ENCODE measurements at regions not wholly inside any gene's neighbourhood (a gene's known extent, or its start where the extent isn't known, plus 50 kb on each side); places are given as distances from the start of the nearest gene placed in this dataset.

DNA sequence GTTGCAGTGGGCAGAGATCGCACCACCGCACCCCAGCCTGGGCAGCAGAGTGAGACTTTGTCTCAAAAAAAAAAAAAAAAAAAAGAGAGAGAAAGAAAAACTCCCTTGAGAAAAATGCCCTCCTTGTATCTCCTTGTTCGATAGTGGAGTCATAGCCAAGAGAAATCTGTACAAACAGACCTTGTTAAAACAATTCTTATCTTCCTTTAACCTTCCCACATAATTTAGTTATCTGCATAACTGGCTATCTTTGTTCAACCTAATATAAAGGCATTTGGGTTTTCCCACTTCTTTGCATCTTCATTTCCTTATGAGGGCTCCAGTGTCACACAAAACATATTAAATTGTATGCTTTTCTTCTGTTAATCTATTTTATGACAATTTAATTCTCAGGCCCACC is 65.1 kb upstream of the ATP11B start:
- Histone ChIP-seq H3K27ac (ENCODE audit: low read depth, low read length) (no peak overlapping the region), H3K79me2 (ENCODE audit: control insufficient read depth, low read length) (no peaks in the 10 kb centered on the region), H3K4me3 (ENCODE audit: low read length) (no peak overlapping the region), H3K27me3 (ENCODE audit: control insufficient read depth, low read length) (peaks cover 15% of the 10 kb centered on the region; the same call in 1 of the 2 replicates), H3K4me1 (ENCODE audit: control insufficient read depth, low read length) (peaks cover 15% of the 10 kb centered on the region), H3K9me3 (ENCODE audit: control insufficient read depth, insufficient read depth, low read length) (no peaks in the 10 kb centered on the region), H3F3A (ENCODE audit: control insufficient read depth, insufficient read depth) (no peaks in the 10 kb centered on the region), H3K9me2 (replicated peaks; ENCODE audit: control insufficient read depth, low read length) (no peaks in the 10 kb centered on the region), H3K4me2 (ENCODE audit: low read length) (no peak overlapping the region), H4K20me1 (ENCODE audit: control insufficient read depth, insufficient read depth, low read depth, low read length) (no peaks in the 10 kb centered on the region), H3K36me3 (ENCODE audit: control insufficient read depth, low read length) (no peaks in the 10 kb centered on the region)
- TF ChIP-seq CTCF (IDR thresholded peaks at IDR 0.05; ENCODE audit: low read depth, low read length, poor library complexity, severe bottlenecking) (no peak), EZH2phosphoT487 (IDR thresholded peaks at IDR 0.05; ENCODE audit: borderline replicate concordance, low read length) (no peak)

DNA sequence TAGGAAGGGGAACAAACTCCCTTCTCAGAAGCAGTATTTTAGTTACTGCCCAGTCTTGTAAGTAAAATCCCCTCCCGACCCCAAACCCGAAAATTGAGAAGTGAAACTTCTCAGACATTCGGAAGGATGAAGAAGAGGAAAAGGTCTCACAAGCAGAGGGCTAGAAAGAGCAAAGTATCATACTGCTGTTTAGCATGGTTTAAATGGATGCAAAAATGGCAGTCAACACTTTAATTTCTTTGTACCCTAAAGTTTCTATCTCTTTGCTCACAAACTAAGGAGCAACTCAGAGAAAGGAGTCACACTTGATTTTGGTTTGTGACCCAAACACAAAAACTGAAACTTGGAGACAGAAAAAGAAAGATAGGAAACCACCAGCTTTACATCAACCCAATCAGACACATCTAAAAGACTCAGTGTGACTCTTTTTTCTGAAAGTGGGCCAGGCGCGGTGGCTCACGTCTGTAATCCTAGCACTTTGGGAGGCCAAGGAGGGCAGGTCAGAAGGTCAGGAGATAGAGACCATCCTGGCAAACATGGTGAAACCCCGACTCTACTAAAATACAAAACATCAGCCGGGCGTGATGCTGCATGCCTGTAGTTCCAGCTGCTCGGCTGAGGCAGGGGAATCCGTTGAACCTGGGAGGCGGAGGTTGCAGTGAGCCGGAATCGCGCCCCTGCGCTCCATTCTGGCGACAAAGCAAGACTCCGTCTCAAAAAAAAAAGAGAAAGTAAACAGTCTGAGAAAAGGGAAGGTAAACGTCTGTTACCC is 63.2 kb upstream of the ATP11B start:
- Histone ChIP-seq H3K9me3 (ENCODE audit: control insufficient read depth, insufficient read depth, low read length) (no peaks in the 10 kb centered on the region), H3K79me2 (ENCODE audit: control insufficient read depth, low read length) (no peaks in the 10 kb centered on the region), H3K4me2 (ENCODE audit: low read length) (peak overlapping the region; percentile 72), H3K36me3 (ENCODE audit: control insufficient read depth, low read length) (no peaks in the 10 kb centered on the region), H3K27me3 (ENCODE audit: control insufficient read depth, low read length) (peaks cover 15% of the 10 kb centered on the region), H3K4me3 (ENCODE audit: low read length) (peak overlapping the region; percentile 59), H3F3A (ENCODE audit: control insufficient read depth, insufficient read depth) (no peaks in the 10 kb centered on the region), H3K4me1 (ENCODE audit: control insufficient read depth, low read length) (peaks cover 15% of the 10 kb centered on the region), H3K9me2 (replicated peaks; ENCODE audit: control insufficient read depth, low read length) (no peaks in the 10 kb centered on the region), H4K20me1 (ENCODE audit: control insufficient read depth, insufficient read depth, low read depth, low read length) (no peaks in the 10 kb centered on the region), H3K27ac (ENCODE audit: low read depth, low read length) (no peak overlapping the region)
- TF ChIP-seq CTCF (IDR thresholded peaks at IDR 0.05; ENCODE audit: low read depth, low read length, poor library complexity, severe bottlenecking) (no peak), EZH2phosphoT487 (IDR thresholded peaks at IDR 0.05; ENCODE audit: borderline replicate concordance, low read length) (no peak)

GRCh38 chr3:182730675-182731042 is 62.6 kb upstream of the ATP11B start:
- H3K27ac ChIP-seq (ENCODE audit: low read depth, low read length): no peak overlapping the region
- H3K9me2 ChIP-seq (replicated peaks; ENCODE audit: control insufficient read depth, low read length): no peaks in the 10 kb centered on the region
- peak overlapping the region; percentile 72 for H3K4me2 ChIP-seq (ENCODE audit: low read length)
- H3F3A ChIP-seq (ENCODE audit: control insufficient read depth, insufficient read depth): no peaks in the 10 kb centered on the region
- TF ChIP-seq CTCF (IDR thresholded peaks at IDR 0.05; ENCODE audit: low read depth, low read length, poor library complexity, severe bottlenecking): no peak
- no peak for TF ChIP-seq EZH2phosphoT487 (IDR thresholded peaks at IDR 0.05; ENCODE audit: borderline replicate concordance, low read length)
- H3K9me3 ChIP-seq (ENCODE audit: control insufficient read depth, insufficient read depth, low read length): no peaks in the 10 kb centered on the region
- H3K27me3 ChIP-seq (ENCODE audit: control insufficient read depth, low read length): peaks cover 18% of the 10 kb centered on the region
- peaks cover 15% of the 10 kb centered on the region for H3K4me1 ChIP-seq (ENCODE audit: control insufficient read depth, low read length)
- no peaks in the 10 kb centered on the region for H4K20me1 ChIP-seq (ENCODE audit: control insufficient read depth, insufficient read depth, low read depth, low read length)
- no peaks in the 10 kb centered on the region for H3K36me3 ChIP-seq (ENCODE audit: control insufficient read depth, low read length)
- no peaks in the 10 kb centered on the region for H3K79me2 ChIP-seq (ENCODE audit: control insufficient read depth, low read length)
- H3K4me3 ChIP-seq (ENCODE audit: low read length): peak overlapping the region; percentile 59
